Osteoblast (primary cell): ENCODE measurements at regions not wholly inside any gene's neighbourhood (a gene's known extent, or its start where the extent isn't known, plus 50 kb on each side); places are given as distances from the start of the nearest gene placed in this dataset.

Source experiments
- DNase-seq: peaks from one replicate; pipeline ENCODE4 v3.0.0; 2011; ENCODE audit warnings: low spot score, mixed read lengths; ENCODE audit not compliant: insufficient read length; ENCODE audit errors: missing footprints
- H2AFZ ChIP-seq: 2 replicates; pipeline ENCODE4 v1.6.0; 2011; ENCODE audit warnings: mild to moderate bottlenecking, low read length
- H3K27ac ChIP-seq: 2 replicates; pipeline ENCODE4 v1.5.1; 2011; ENCODE audit warnings: mild to moderate bottlenecking, low read depth, low read length, moderate library complexity
- H3K27me3 ChIP-seq: 2 replicates; pipeline ENCODE4 v1.6.0; 2012; ENCODE audit warnings: mild to moderate bottlenecking, control low read depth, inconsistent platforms, low read length, moderate library complexity; ENCODE audit not compliant: insufficient read depth
- H3K36me3 ChIP-seq: 2 replicates; pipeline ENCODE4 v1.5.1; 2011; ENCODE audit warnings: mild to moderate bottlenecking, low read length, control low read depth, moderate library complexity; ENCODE audit not compliant: insufficient read depth
- H3K4me1 ChIP-seq: 2 replicates; pipeline ENCODE4 v1.5.1; 2011; ENCODE audit warnings: mild to moderate bottlenecking, low read length, control low read depth, moderate library complexity; ENCODE audit not compliant: insufficient read depth
- H3K4me2 ChIP-seq: 2 replicates; pipeline ENCODE4 v1.6.0; 2011; ENCODE audit warnings: mild to moderate bottlenecking, low read length; ENCODE audit not compliant: insufficient read depth
- H3K4me3 ChIP-seq: fragments of 200-600 bp; sonication (generic); 3 replicates; pipeline ENCODE4 v1.5.1; 2012; ENCODE audit warnings: mild to moderate bottlenecking, low read length, inconsistent platforms; ENCODE audit not compliant: insufficient read depth
- H3K79me2 ChIP-seq: 2 replicates; pipeline ENCODE4 v1.6.0; 2012; ENCODE audit warnings: mild to moderate bottlenecking, low read length, control low read depth, inconsistent platforms; ENCODE audit not compliant: insufficient read depth
- H3K9me3 ChIP-seq: 2 replicates; pipeline ENCODE4 v1.5.1; 2011; ENCODE audit warnings: low read depth, low read length, control low read depth
- H4K20me1 ChIP-seq: 2 replicates; pipeline ENCODE4 v1.6.0; 2012; ENCODE audit warnings: mild to moderate bottlenecking, low read length, control low read depth; ENCODE audit not compliant: insufficient read depth
- CTCF ChIP-seq: IDR thresholded peaks from 2 replicates; pipeline ENCODE4 v1.5.1; 2011; ENCODE audit warnings: mild to moderate bottlenecking, low read depth, low read length, moderate library complexity; ENCODE audit errors: extremely low read depth

GRCh38 chr18:30522288-30522929, 520.1 kb downstream of the DSC3 start:
- no peak for DNase-seq
- Histone ChIP-seq H2AFZ (no peak overlapping the region), H3K4me1 (no peaks in the 10 kb centered on the region), H3K79me2 (no peaks in the 10 kb centered on the region), H3K27ac (no peak overlapping the region), H3K4me3 (no peak overlapping the region), H3K9me3 (no peaks in the 10 kb centered on the region), H4K20me1 (no peaks in the 10 kb centered on the region), H3K36me3 (no peaks in the 10 kb centered on the region), H3K27me3 (no peaks in the 10 kb centered on the region), H3K4me2 (no peak overlapping the region)
- TF ChIP-seq CTCF = no peak

DNA sequence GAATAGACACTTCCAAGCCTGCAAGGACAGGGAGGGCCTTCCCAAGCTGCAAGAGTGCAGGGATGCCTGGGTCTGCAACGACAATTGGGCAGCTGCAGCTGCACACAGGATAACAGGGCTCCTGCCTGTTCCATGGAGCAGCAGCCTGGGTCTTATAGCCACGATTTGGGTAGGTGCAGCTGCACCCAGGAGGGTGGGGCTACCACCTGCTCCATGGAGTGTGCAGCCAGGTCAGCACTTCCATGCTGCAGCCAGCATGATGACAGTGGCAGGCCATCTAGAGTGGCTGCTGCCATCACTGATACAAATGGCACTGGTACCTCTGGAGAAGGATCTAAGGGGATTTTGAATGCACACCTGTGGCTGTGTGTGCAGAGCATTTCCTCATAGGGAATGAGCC, 528.5 kb downstream of the DSC3 start:
- no peaks in the 10 kb centered on the region for H3K27me3 ChIP-seq
- no peaks in the 10 kb centered on the region for H3K36me3 ChIP-seq
- H4K20me1 ChIP-seq = no peaks in the 10 kb centered on the region
- H2AFZ ChIP-seq = no peak overlapping the region
- H3K9me3 ChIP-seq = no peaks in the 10 kb centered on the region
- TF ChIP-seq CTCF = no peak
- H3K27ac ChIP-seq = no peak overlapping the region
- no peak overlapping the region for H3K4me3 ChIP-seq
- no peak overlapping the region for H3K4me2 ChIP-seq
- no peak for DNase-seq
- no peaks in the 10 kb centered on the region for H3K79me2 ChIP-seq
- no peaks in the 10 kb centered on the region for H3K4me1 ChIP-seq

DNA sequence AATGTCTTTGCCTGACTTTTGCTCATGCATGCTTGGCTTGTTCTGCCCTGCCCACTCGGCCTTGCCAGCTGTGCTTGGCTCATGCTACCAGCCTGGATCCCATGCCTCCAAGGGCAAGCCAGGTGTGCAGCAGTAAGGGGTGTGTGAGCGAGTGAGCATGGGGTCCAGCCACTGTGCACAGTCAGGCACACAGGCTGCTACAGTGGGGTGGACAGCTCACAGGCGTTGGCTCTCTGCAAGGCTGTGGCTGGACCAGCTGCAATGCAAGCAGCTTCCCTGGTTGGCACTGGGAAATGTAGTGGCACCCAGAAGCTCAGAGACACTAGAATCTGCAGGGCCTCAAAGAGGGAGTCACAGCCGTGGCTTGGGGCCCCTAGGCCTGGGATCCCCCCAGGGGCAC, 529.7 kb downstream of the DSC3 start:
- H3K4me1 ChIP-seq = no peaks in the 10 kb centered on the region
- H3K9me3 ChIP-seq = no peaks in the 10 kb centered on the region
- no peak overlapping the region for H2AFZ ChIP-seq
- no peak for TF ChIP-seq CTCF
- H4K20me1 ChIP-seq = no peaks in the 10 kb centered on the region
- H3K79me2 ChIP-seq = no peaks in the 10 kb centered on the region
- H3K4me3 ChIP-seq = no peak overlapping the region
- H3K27ac ChIP-seq = no peak overlapping the region
- DNase-seq = no peak
- H3K4me2 ChIP-seq = no peak overlapping the region
- no peaks in the 10 kb centered on the region for H3K27me3 ChIP-seq
- no peaks in the 10 kb centered on the region for H3K36me3 ChIP-seq

GRCh38 chr18:30510882-30511281, 531.7 kb downstream of the DSC3 start:
- Histone ChIP-seq H3K9me3 (no peaks in the 10 kb centered on the region), H3K4me3 (no peak overlapping the region), H2AFZ (no peak overlapping the region), H4K20me1 (no peaks in the 10 kb centered on the region), H3K4me2 (no peak overlapping the region), H3K27me3 (no peaks in the 10 kb centered on the region), H3K79me2 (no peaks in the 10 kb centered on the region), H3K27ac (no peak overlapping the region), H3K4me1 (no peaks in the 10 kb centered on the region), H3K36me3 (no peaks in the 10 kb centered on the region)
- DNase-seq = no peak
- TF ChIP-seq CTCF = no peak
